K562 (cell line): ENCODE measurements at regions not wholly inside any gene's neighbourhood (a gene's known extent, or its start where the extent isn't known, plus 50 kb on each side); places are given as distances from the start of the nearest gene placed in this dataset.

Experiments used
- BACH1 ChIP-seq: fragments of 200-800 bp; sonication (Bioruptor generic); IDR thresholded peaks from 2 replicates; pipeline ENCODE4 v1.6.1; 2016; ENCODE audit warnings: missing genetic modification characterization, missing compliant biosample characterization
- CBX8 ChIP-seq: fragments of 200-600 bp; sonication (generic); IDR thresholded peaks from 2 replicates; pipeline ENCODE4 v1.6.1; 2012; ENCODE audit warnings: borderline replicate concordance, mixed run types, low read depth, mild to moderate bottlenecking, moderate library complexity, mixed read lengths, low read length, control low read depth, inconsistent platforms; ENCODE audit not compliant: poor library complexity, severe bottlenecking; ENCODE audit errors: extremely low read depth
- CCAR2 ChIP-seq: fragments of 200-400 bp; formaldehyde crosslinking; IDR thresholded peaks from 2 replicates; pipeline ENCODE4 v1.6.1; 2017; ENCODE audit warnings: mild to moderate bottlenecking, low read depth, low read length
- CUX1 ChIP-seq: fragments of 200-800 bp; sonication (Bioruptor generic); IDR thresholded peaks from 2 replicates; pipeline ENCODE4 v1.6.1; 2016; ENCODE audit warnings: missing genetic modification characterization, missing compliant biosample characterization
- DPF2 ChIP-seq: fragments of 450-650 bp; IDR thresholded peaks from 2 replicates; pipeline ENCODE4 v1.6.1; 2016
- EHMT2 ChIP-seq: fragments of 450-650 bp; IDR thresholded peaks from 2 replicates; pipeline ENCODE4 v1.6.1; 2018; ENCODE audit warnings: antibody characterized with exemption
- FOS ChIP-seq: IDR thresholded peaks from 3 replicates; pipeline ENCODE4 v1.6.1; 2011; ENCODE audit not compliant: insufficient read length; ENCODE audit errors: extremely low read depth
- FOXJ2 ChIP-seq: fragments of 200-800 bp; sonication (Bioruptor generic); IDR thresholded peaks from 2 replicates; pipeline ENCODE4 v1.6.1; 2016; ENCODE audit warnings: missing genetic modification characterization, missing compliant biosample characterization
- HDAC8 ChIP-seq: fragments of 450-650 bp; IDR thresholded peaks from 2 replicates; pipeline ENCODE4 v1.6.1; 2016; ENCODE audit warnings: mild to moderate bottlenecking, missing genetic modification characterization, moderate library complexity, missing compliant biosample characterization
- HLTF ChIP-seq: fragments of 450-650 bp; IDR thresholded peaks from 2 replicates; pipeline ENCODE4 v1.6.1; 2016
- HOXB6 ChIP-seq: fragments of 250-450 bp; sonication (Bioruptor Pico); IDR thresholded peaks from 2 replicates; pipeline ENCODE4 v1.5.1; 2022; ENCODE audit warnings: mild to moderate bottlenecking, borderline replicate concordance
- KDM5B ChIP-seq: fragments of 200-600 bp; sonication (generic); IDR thresholded peaks from 2 replicates; pipeline ENCODE4 v1.6.1; 2012; ENCODE audit warnings: low read depth, mild to moderate bottlenecking, moderate library complexity, low read length, control low read depth, inconsistent platforms; ENCODE audit not compliant: insufficient replicate concordance
- MECOM ChIP-seq: fragments of 250-450 bp; sonication (Bioruptor Pico); IDR thresholded peaks from 2 replicates; pipeline ENCODE4 v1.8.0; 2022; ENCODE audit warnings: inconsistent platforms
- NFE2L1 ChIP-seq: fragments of 450-650 bp; IDR thresholded peaks from 2 replicates; pipeline ENCODE4 v1.6.1; 2016; ENCODE audit warnings: missing genetic modification characterization, low read depth, mild to moderate bottlenecking, missing compliant biosample characterization, moderate library complexity, borderline replicate concordance
- NFIC ChIP-seq: fragments of 450-650 bp; IDR thresholded peaks from 2 replicates; pipeline ENCODE4 v1.6.1; 2017; ENCODE audit warnings: mild to moderate bottlenecking, inconsistent platforms
- NR1H2 ChIP-seq: sonication (generic); formaldehyde crosslinking; IDR thresholded peaks from 2 replicates; pipeline ENCODE4 v1.4.0; 2020; ENCODE audit warnings: mild to moderate bottlenecking, missing genetic modification reagents
- RUNX1 ChIP-seq: sonication (generic); IDR thresholded peaks from 2 replicates; pipeline ENCODE4 v1.6.1; 2016; ENCODE audit warnings: antibody characterized with exemption, low read depth
- SRF ChIP-seq, 2 experiments: fragments of 250-450, 450-650 bp in 1 of 2; sonication (Bioruptor Pico) in 1 of 2; sonication (generic) in 1 of 2; formaldehyde crosslinking; IDR thresholded peaks; 2 replicates each; pipeline versions ENCODE4 v1.5.0 to v1.5.1; 2020 to 2022; ENCODE audit warnings: mild to moderate bottlenecking in 1 of 2, missing genetic modification reagents in 1 of 2
- TSHZ1 ChIP-seq: fragments of 250-450 bp; sonication (Bioruptor Pico); IDR thresholded peaks from 2 replicates; pipeline ENCODE4 v1.4.0; 2020; ENCODE audit warnings: mild to moderate bottlenecking, moderate library complexity
- WHSC1 ChIP-seq: IDR thresholded peaks from one replicate; pipeline ENCODE4 v1.6.1; 2012; ENCODE audit warnings: low read length, control low read depth, inconsistent platforms
- ZC3H8 ChIP-seq: fragments of 450-650 bp; IDR thresholded peaks from 2 replicates; pipeline ENCODE4 v1.6.1; 2017
- ZNF175 ChIP-seq: fragments of 200-800 bp; sonication (Bioruptor generic); IDR thresholded peaks from 2 replicates; pipeline ENCODE4 v1.6.1; 2016; ENCODE audit warnings: low read depth, mild to moderate bottlenecking, missing genetic modification characterization, missing compliant biosample characterization
- ZNF583 ChIP-seq: fragments of 250-450 bp; sonication (Bioruptor Pico); IDR thresholded peaks from 2 replicates; pipeline ENCODE4 v1.4.0; 2020

GRCh38 chr9:38227061-38227540 is 158.1 kb upstream of the SHB start (continued):
- TF ChIP-seq NFIC (peak; percentile 99), FOS (no peak), NR1H2 (CRISPR knock-in tag) (no peak), TSHZ1 (CRISPR knock-in tag) (no peak), DPF2 (peak; percentile 20; the same call in 1 of the 2 replicates), CUX1 (CRISPR knock-in tag) (no peak), HOXB6 (no peak), CCAR2 (no peak), SRF (CRISPR knock-in tag; IDR thresholded peaks at IDR 0.05) (peak in 1 of 2 experiments; percentile 89; a peak in 1 of 4 replicates), ZNF175 (CRISPR knock-in tag) (no peak), ZC3H8 (no peak), RUNX1 (0 out of 2 replicates have a peak, but pooled peaks have one; percentile 34), EHMT2 (0 out of 2 replicates have a peak, but pooled peaks have one; percentile 21), MECOM (CRISPR knock-in tag) (no peak), WHSC1 (no peak), CBX8 (no peak), KDM5B (peak; percentile 6), HDAC8 (tag) (0 out of 2 replicates have a peak, but pooled peaks have one; percentile 36), ZNF583 (CRISPR knock-in tag) (no peak), BACH1 (tag) (no peak), NFE2L1 (no peak), FOXJ2 (tag) (0 out of 2 replicates have a peak, but pooled peaks have one; percentile 19), HLTF (no peak)
